ENCODE measurements at regions not wholly inside any gene's neighbourhood (a gene's known extent, or its start where the extent isn't known, plus 50 kb on each side); places are given as distances from the start of the nearest gene placed in this dataset.

- TF ChIP-seq CTCF (IDR thresholded peaks at IDR 0.05) (no peak), POLR2A (IDR thresholded peaks at IDR 0.05) (no peak), POLR2AphosphoS5 (IDR thresholded peaks at IDR 0.05; ENCODE audit: insufficient read depth in 1 of 2, low read depth in 1 of 2) (no peak)
These were observed 84.8 kb downstream of the FOXF2 start for GRCh38 chr6:1474205-1474604.
